ENCODE measurements at regions not wholly inside any gene's neighbourhood (a gene's known extent, or its start where the extent isn't known, plus 50 kb on each side); places are given as distances from the start of the nearest gene placed in this dataset.

DNA sequence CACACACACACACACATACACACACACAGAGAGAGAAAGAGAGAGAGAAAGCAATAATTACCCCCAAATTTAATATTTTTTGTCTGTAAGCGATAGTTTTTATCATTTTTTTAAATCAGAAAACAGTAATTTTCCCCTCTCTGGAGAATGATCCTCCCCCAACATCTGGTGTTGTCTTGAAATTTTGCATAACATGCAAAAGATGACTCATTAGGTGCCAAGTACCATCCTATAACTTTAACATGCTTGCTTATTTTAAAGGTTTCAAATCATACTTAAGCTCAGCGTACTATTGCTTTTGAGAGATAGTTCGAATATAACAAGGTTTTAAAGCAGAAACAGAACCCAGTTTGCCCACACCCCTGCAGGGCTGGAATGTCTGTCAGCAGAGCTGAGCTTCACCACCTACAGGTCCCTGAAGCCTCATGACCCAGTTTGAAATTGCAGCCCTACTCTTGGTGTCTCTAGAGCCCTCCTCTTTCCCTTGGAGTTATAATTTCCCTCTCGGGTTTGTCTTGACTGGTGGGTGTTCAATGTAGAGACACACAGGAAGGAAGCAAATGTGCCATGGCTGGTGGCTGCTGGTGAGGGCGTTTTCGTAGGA lies 175.0 kb upstream of the HS3ST1 start:
- H3K36me3 ChIP-seq (replicated peaks in 1 of 2; ENCODE audit: control extremely low read depth in 1 of 2, control insufficient read depth in 1 of 2, extremely low read depth in 1 of 2, insufficient read depth in 2 of 2, low read length in 1 of 2) = no peaks in the 10 kb centered on the region
- H3K27me3 Mint-ChIP-seq = no peaks in the 10 kb centered on the region
- H3K4me3 Mint-ChIP-seq = no peak overlapping the region
- no peaks in the 10 kb centered on the region for H3K79me2 ChIP-seq (ENCODE audit: control insufficient read depth, insufficient read depth, low read length)
- no peak for DNase-seq
- H3K4me1 Mint-ChIP-seq = no peaks in the 10 kb centered on the region
- no peak overlapping the region for H3K4me3 ChIP-seq (ENCODE audit: control extremely low read depth in 1 of 5, extremely low read depth in 1 of 5, insufficient read depth in 1 of 5, low read depth in 2 of 5, low read length in 4 of 5)
- POLR2A ChIA-PET = no interaction called here
- H4K20me1 ChIP-seq (ENCODE audit: control insufficient read depth, insufficient read depth, low read length, poor library complexity, severe bottlenecking) = no peaks in the 10 kb centered on the region
- 89% methylated on average over 4 of the region's 6 CpGs for WGBS (ENCODE audit: insufficient coverage)
- no peak overlapping the region for H3K27ac ChIP-seq (ENCODE audit: low read length in 2 of 2)
- TF ChIP-seq EZH2 (IDR thresholded peaks at IDR 0.05; ENCODE audit: borderline replicate concordance, insufficient read depth, low read depth, low read length, poor library complexity, severe bottlenecking) = no peak
- TF ChIP-seq, protein P1, sequence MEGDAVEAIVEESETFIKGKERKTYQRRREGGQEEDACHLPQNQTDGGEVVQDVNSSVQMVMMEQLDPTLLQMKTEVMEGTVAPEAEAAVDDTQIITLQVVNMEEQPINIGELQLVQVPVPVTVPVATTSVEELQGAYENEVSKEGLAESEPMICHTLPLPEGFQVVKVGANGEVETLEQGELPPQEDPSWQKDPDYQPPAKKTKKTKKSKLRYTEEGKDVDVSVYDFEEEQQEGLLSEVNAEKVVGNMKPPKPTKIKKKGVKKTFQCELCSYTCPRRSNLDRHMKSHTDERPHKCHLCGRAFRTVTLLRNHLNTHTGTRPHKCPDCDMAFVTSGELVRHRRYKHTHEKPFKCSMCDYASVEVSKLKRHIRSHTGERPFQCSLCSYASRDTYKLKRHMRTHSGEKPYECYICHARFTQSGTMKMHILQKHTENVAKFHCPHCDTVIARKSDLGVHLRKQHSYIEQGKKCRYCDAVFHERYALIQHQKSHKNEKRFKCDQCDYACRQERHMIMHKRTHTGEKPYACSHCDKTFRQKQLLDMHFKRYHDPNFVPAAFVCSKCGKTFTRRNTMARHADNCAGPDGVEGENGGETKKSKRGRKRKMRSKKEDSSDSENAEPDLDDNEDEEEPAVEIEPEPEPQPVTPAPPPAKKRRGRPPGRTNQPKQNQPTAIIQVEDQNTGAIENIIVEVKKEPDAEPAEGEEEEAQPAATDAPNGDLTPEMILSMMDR (IDR thresholded peaks at IDR 0.05) = no peak
- H3K27me3 ChIP-seq (replicated peaks in 1 of 4; ENCODE audit: control extremely low read depth in 1 of 4, control insufficient read depth in 3 of 4, insufficient read depth in 4 of 4, low read length in 3 of 4) = no peaks in the 10 kb centered on the region
- no peaks in the 10 kb centered on the region for H3K4me1 ChIP-seq (ENCODE audit: control insufficient read depth in 2 of 2, insufficient read depth in 2 of 2, low read length in 2 of 2)
- H3K9me3 ChIP-seq (ENCODE audit: control extremely low read depth in 1 of 3, control insufficient read depth in 2 of 3, insufficient read depth in 1 of 3, low read length in 2 of 3) = no peaks in the 10 kb centered on the region
- H3K9ac ChIP-seq (ENCODE audit: low read length) = no peak overlapping the region
- no peak overlapping the region for H2AFZ ChIP-seq (ENCODE audit: insufficient read depth, low read depth, low read length, poor library complexity, severe bottlenecking)
- H3K4me2 ChIP-seq (replicated peaks; ENCODE audit: low read depth, low read length, poor library complexity, severe bottlenecking) = no peak overlapping the region
- intact Hi-C loops (cut with micrococcal nuclease) = no loop called here
- H3K9me3 Mint-ChIP-seq (ENCODE audit: insufficient read depth) = no peaks in the 10 kb centered on the region
- CTCF ChIA-PET = no interaction called here
- ATAC-seq (ENCODE audit: low read depth) = no peak
- no peak overlapping the region for H3K27ac Mint-ChIP-seq

GRCh38 chr4:11602606-11603340 lies 174.1 kb upstream of the HS3ST1 start:
- no peaks in the 10 kb centered on the region for H3K79me2 ChIP-seq (ENCODE audit: control insufficient read depth, insufficient read depth, low read length)
- no peaks in the 10 kb centered on the region for H3K4me1 Mint-ChIP-seq
- CTCF ChIA-PET = no interaction called here
- no peaks in the 10 kb centered on the region for H3K36me3 ChIP-seq (replicated peaks in 1 of 2; ENCODE audit: control extremely low read depth in 1 of 2, control insufficient read depth in 1 of 2, extremely low read depth in 1 of 2, insufficient read depth in 2 of 2, low read length in 1 of 2)
- no peaks in the 10 kb centered on the region for H3K9me3 Mint-ChIP-seq (ENCODE audit: insufficient read depth)
- H3K27me3 ChIP-seq (replicated peaks in 1 of 4; ENCODE audit: control extremely low read depth in 1 of 4, control insufficient read depth in 3 of 4, insufficient read depth in 4 of 4, low read length in 3 of 4) = no peaks in the 10 kb centered on the region
- no peak overlapping the region for H3K4me2 ChIP-seq (replicated peaks; ENCODE audit: low read depth, low read length, poor library complexity, severe bottlenecking)
- TF ChIP-seq, protein P1 (IDR thresholded peaks at IDR 0.05) = no peak
- no peak for TF ChIP-seq EZH2 (IDR thresholded peaks at IDR 0.05; ENCODE audit: borderline replicate concordance, insufficient read depth, low read depth, low read length, poor library complexity, severe bottlenecking)
- no peak overlapping the region for H3K27ac ChIP-seq (ENCODE audit: low read length in 2 of 2)
- no peak overlapping the region for H3K4me3 Mint-ChIP-seq
- H3K4me1 ChIP-seq (ENCODE audit: control insufficient read depth in 2 of 2, insufficient read depth in 2 of 2, low read length in 2 of 2) = no peaks in the 10 kb centered on the region
- H4K20me1 ChIP-seq (ENCODE audit: control insufficient read depth, insufficient read depth, low read length, poor library complexity, severe bottlenecking) = no peaks in the 10 kb centered on the region
- no peaks in the 10 kb centered on the region for H3K27me3 Mint-ChIP-seq
- POLR2A ChIA-PET = no interaction called here
- no peak overlapping the region for H2AFZ ChIP-seq (ENCODE audit: insufficient read depth, low read depth, low read length, poor library complexity, severe bottlenecking)
- no peak overlapping the region for H3K9ac ChIP-seq (ENCODE audit: low read length)
- no peak for DNase-seq
- no peak overlapping the region for H3K4me3 ChIP-seq (ENCODE audit: control extremely low read depth in 1 of 5, extremely low read depth in 1 of 5, insufficient read depth in 1 of 5, low read depth in 2 of 5, low read length in 4 of 5)
- intact Hi-C loops (cut with micrococcal nuclease) = no loop called here
- H3K9me3 ChIP-seq (ENCODE audit: control extremely low read depth in 1 of 3, control insufficient read depth in 2 of 3, insufficient read depth in 1 of 3, low read length in 2 of 3) = no peaks in the 10 kb centered on the region
- no peak for ATAC-seq (ENCODE audit: low read depth)
- WGBS (ENCODE audit: insufficient coverage) = 80% methylated on average over 2 of the region's 7 CpGs
- H3K27ac Mint-ChIP-seq = no peak overlapping the region

All from B cell (primary cell).